Occipital lobe (tissue), 1 donor: ENCODE measurements at regions not wholly inside any gene's neighbourhood (a gene's known extent, or its start where the extent isn't known, plus 50 kb on each side); places are given as distances from the start of the nearest gene placed in this dataset. TPM values are rescaled to one million over a fixed set of nuclear protein-coding genes. Genes with fewer than 3 reads are reported as not detected.

Source experiments
- small RNA-seq: library from RNA; depleted of rRNA; stranded (forward); fragments of <200 nt; gene quantifications from one replicate; pipeline ENCODE3, GENCODE V24; 2014

Small RNAs in the stretch of these regions (small RNA-seq; reads per million reads assigned to genes)
- gene AC018710.1 (not detected), gene AC019235.1 (not detected), gene MIR1305 (not detected), gene RF00571 (not detected), gene RN7SKP13 (not detected), gene RNA5SP173 (not detected), gene RNU1-45P (not detected)
